ENCODE measurements at regions not wholly inside any gene's neighbourhood (a gene's known extent, or its start where the extent isn't known, plus 50 kb on each side); places are given as distances from the start of the nearest gene placed in this dataset.
A peak's percentile ranks its signal among the peaks of the same experiment; 100 is the strongest.
"Not testable (repeated sequence)": the region's sequence is repeated elsewhere in the genome, so short reads cannot be mapped to it uniquely, and the experiment has no call there.

GRCh38 chr3:96548073-96548472 lies 266.3 kb upstream of the EPHA6 start:
- H3K36me3 ChIP-seq (replicated peaks in 1 of 2; ENCODE audit: insufficient read depth in 1 of 2, low read depth in 2 of 2), result no peaks in the 10 kb centered on the region
- no peak for ATAC-seq
- no peaks in the 10 kb centered on the region for H3K9me3 ChIP-seq
- H3K27me3 ChIP-seq, result no peaks in the 10 kb centered on the region
- H3K27ac ChIP-seq, result no peak overlapping the region
- intact Hi-C loops (cut with DNase I), result no loop called here
- TF ChIP-seq CTCF (IDR thresholded peaks at IDR 0.05) (no peak), POLR2A (IDR thresholded peaks at IDR 0.05) (no peak)
- H3K4me1 ChIP-seq, result no peaks in the 10 kb centered on the region
- 50 to 53% methylated on average over 3 of the region's 3 CpGs for WGBS, 2 donors
- no peak overlapping the region for H3K4me3 ChIP-seq
- DNase-seq, result no peak

GRCh38 chr3:96576935-96577334 lies 237.5 kb upstream of the EPHA6 start:
- 59 to 66% methylated on average over 3 of the region's 3 CpGs for WGBS, 2 donors
- ATAC-seq, result no peak
- intact Hi-C loops (cut with DNase I), result no loop called here

GRCh38 chr3:96584066-96584465 lies 230.3 kb upstream of the EPHA6 start:
- Histone ChIP-seq H3K4me1 (no peaks in the 10 kb centered on the region), H3K27me3 (no peaks in the 10 kb centered on the region), H3K9me3 (no peaks in the 10 kb centered on the region), H3K27ac (no peak overlapping the region), H3K4me3 (no peak overlapping the region), H3K36me3 (replicated peaks in 1 of 2; ENCODE audit: insufficient read depth in 1 of 2, low read depth in 2 of 2) (no peaks in the 10 kb centered on the region)
- TF ChIP-seq CTCF (IDR thresholded peaks at IDR 0.05), result no peak
- TF ChIP-seq POLR2A (IDR thresholded peaks at IDR 0.05), result no peak
- DNase-seq (no peak), ATAC-seq (no peak)
- intact Hi-C loops (cut with DNase I), result no loop called here

More at GRCh38 chr3:96576935-96577334, 237.5 kb upstream of the EPHA6 start:
- no peaks in the 10 kb centered on the region for H3K27me3 ChIP-seq
- H3K27ac ChIP-seq, result no peak overlapping the region
- H3K36me3 ChIP-seq (replicated peaks in 1 of 2; ENCODE audit: insufficient read depth in 1 of 2, low read depth in 2 of 2), result no peaks in the 10 kb centered on the region
- DNase-seq, result no peak
- H3K9me3 ChIP-seq, result peaks cover 0 to 5% (median 0%) of the 10 kb centered on the region in 3 donors
- no peaks in the 10 kb centered on the region for H3K4me1 ChIP-seq
- no peak overlapping the region for H3K4me3 ChIP-seq
- no peak for TF ChIP-seq POLR2A (IDR thresholded peaks at IDR 0.05)
- no peak for TF ChIP-seq CTCF (IDR thresholded peaks at IDR 0.05)

GRCh38 chr3:96606865-96607264 lies 207.5 kb upstream of the EPHA6 start:
- H3K9me3 ChIP-seq; H3K36me3 ChIP-seq (replicated peaks in 1 of 2; ENCODE audit: insufficient read depth in 1 of 2, low read depth in 2 of 2); H3K27me3 ChIP-seq; DNase-seq; intact Hi-C loops (cut with DNase I); H3K4me3 ChIP-seq; H3K27ac ChIP-seq; H3K4me1 ChIP-seq; ATAC-seq: not testable (repeated sequence)
- 63 to 76% methylated on average over 5 to 6 of the region's 6 CpGs for WGBS, 2 donors

GRCh38 chr3:96619475-96619874 lies 194.9 kb upstream of the EPHA6 start:
- intact Hi-C loops (cut with DNase I), result no loop called here

More at GRCh38 chr3:96619475-96619874, 194.9 kb upstream of the EPHA6 start:
- ATAC-seq (no peak), DNase-seq (peak in 1 of 4 donors; percentile 11)
- H3K27ac ChIP-seq, result no peak overlapping the region
- 90 to 93% methylated on average over 15 to 19 of the region's 20 CpGs for WGBS, 2 donors
- no peaks in the 10 kb centered on the region for H3K9me3 ChIP-seq
- H3K27me3 ChIP-seq, result no peaks in the 10 kb centered on the region
- H3K36me3 ChIP-seq (replicated peaks in 1 of 2; ENCODE audit: insufficient read depth in 1 of 2, low read depth in 2 of 2), result no peaks in the 10 kb centered on the region
- TF ChIP-seq CTCF (IDR thresholded peaks at IDR 0.05) (no peak), POLR2A (IDR thresholded peaks at IDR 0.05) (no peak)
- no peaks in the 10 kb centered on the region for H3K4me1 ChIP-seq
- H3K4me3 ChIP-seq, result no peak overlapping the region

Measured in body of pancreas (tissue), 4 donors.